Spleen (tissue), 7 donors: ENCODE measurements at regions not wholly inside any gene's neighbourhood (a gene's known extent, or its start where the extent isn't known, plus 50 kb on each side); places are given as distances from the start of the nearest gene placed in this dataset.
"Not testable (repeated sequence)": the region's sequence is repeated elsewhere in the genome, so short reads cannot be mapped to it uniquely, and the experiment has no call there.

ENCODE experiments used
- CTCF ChIP-seq, 11 experiments: fragments of 200-600 bp in 7 of 11; fragments of 450-650 bp in 4 of 11; sonication (generic) in 4 of 11; IDR thresholded peaks in 8 of 11; conservative IDR thresholded peaks in 3 of 11; 1 replicate in 7 of 11; 2 replicates in 4 of 11; pipeline versions ENCODE4 v1.4.0 to v1.8.0; 2016 to 2021; ENCODE audit warnings: antibody characterized with exemption in 11 of 11, inconsistent platforms in 4 of 11, mild to moderate bottlenecking in 1 of 11
- POLR2A ChIP-seq, 3 donors: fragments of 450-650 bp; IDR thresholded peaks; one replicate each; pipeline ENCODE4 v1.5.1; 2017; ENCODE audit warnings: antibody characterized with exemption in 3 of 3, mild to moderate bottlenecking in 1 of 3
- POLR2AphosphoS5 ChIP-seq, 3 donors: sonication (generic); formaldehyde crosslinking; IDR thresholded peaks; one replicate each; pipeline ENCODE4 v1.5.1; 2017; ENCODE audit warnings: antibody characterized with exemption in 3 of 3
- donor health status: DM: no; HTN: no; CAD: no; lungs with moderate emphysema.
- donor health status: DM: no; HTN: no; CAD: no.
- donor health status: DM: no; HTN: no; CAD: no.

- TF ChIP-seq CTCF (IDR thresholded peaks at IDR 0.05 in 8 of 11, conservative IDR thresholded peaks at IDR 0.05 in 3 of 11); POLR2A (IDR thresholded peaks at IDR 0.05); POLR2AphosphoS5 (IDR thresholded peaks at IDR 0.05): not testable (repeated sequence)
These were observed 117.3 kb upstream of the API5 start for GRCh38 chr11:43194459-43194858.
